Activated naive CD8-positive, alpha-beta T cell (primary cell): ENCODE measurements at regions not wholly inside any gene's neighbourhood (a gene's known extent, or its start where the extent isn't known, plus 50 kb on each side); places are given as distances from the start of the nearest gene placed in this dataset.
"Not testable (repeated sequence)": the region's sequence is repeated elsewhere in the genome, so short reads cannot be mapped to it uniquely, and the experiment has no call there.

Source experiments
- H3K27ac Mint-ChIP-seq: one replicate; pipeline ENCODE4 v1.8.0; 2021; ENCODE audit warnings: mixed read lengths
- H3K27me3 Mint-ChIP-seq: one replicate; pipeline ENCODE4 v1.8.0; 2021; ENCODE audit warnings: mixed read lengths
- H3K36me3 Mint-ChIP-seq: one replicate; pipeline ENCODE4 v1.8.0; 2021; ENCODE audit warnings: mixed read lengths
- H3K4me1 Mint-ChIP-seq: one replicate; pipeline ENCODE4 v1.8.0; 2021; ENCODE audit warnings: low read depth, mixed read lengths
- H3K4me3 Mint-ChIP-seq: one replicate; pipeline ENCODE4 v1.8.0; 2021; ENCODE audit warnings: mild to moderate bottlenecking, mixed read lengths
- H3K9me3 Mint-ChIP-seq: one replicate; pipeline ENCODE4 v1.8.0; 2021; ENCODE audit warnings: low read depth, mixed read lengths

DNA sequence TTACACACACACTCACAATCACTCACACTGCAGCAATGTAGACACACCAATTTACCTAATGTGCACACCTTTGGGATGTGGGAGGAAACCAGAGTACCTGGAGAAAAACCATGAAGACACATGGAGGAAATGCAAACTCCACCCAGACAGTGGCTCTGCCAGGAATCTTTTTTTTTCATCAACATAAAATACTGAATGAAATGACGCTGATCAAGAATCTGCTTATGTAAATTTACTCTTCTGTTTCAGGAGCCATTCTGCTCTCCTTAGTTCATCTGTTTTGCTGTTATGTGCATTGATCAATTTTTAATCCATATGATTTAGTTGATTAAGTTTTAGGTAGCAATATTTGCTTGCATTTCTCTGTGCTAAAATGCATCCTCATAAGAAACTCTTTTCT lies 414.2 kb upstream of the CCDC54 start:
- Mint-ChIP-seq H3K4me3 (no peak overlapping the region), H3K27ac (no peak overlapping the region), H3K27me3 (peaks cover 1% of the 10 kb centered on the region), H3K9me3 (peaks cover under 1% of the 10 kb centered on the region), H3K36me3 (no peaks in the 10 kb centered on the region), H3K4me1 (no peaks in the 10 kb centered on the region)

DNA sequence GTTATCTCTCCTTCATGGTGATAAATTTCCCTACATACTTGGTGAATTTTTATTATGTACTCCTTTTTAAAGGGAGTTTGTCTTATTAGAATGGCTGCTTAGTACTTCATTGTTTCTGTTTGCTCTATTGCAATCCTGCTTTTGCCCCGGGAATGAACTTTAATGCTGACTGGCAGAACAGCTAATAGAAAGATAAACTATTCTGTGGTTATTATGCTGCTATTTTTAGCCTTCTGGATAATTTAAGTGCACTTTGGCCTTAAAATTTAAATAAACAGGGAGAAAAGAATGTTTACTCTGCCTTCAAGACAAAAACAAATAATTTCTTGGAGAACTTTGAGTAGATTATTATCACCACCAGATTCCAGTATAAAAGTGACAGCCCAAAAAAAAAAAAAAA lies 413.8 kb upstream of the CCDC54 start:
- Mint-ChIP-seq H3K4me3 (no peak overlapping the region), H3K36me3 (no peaks in the 10 kb centered on the region), H3K9me3 (no peaks in the 10 kb centered on the region), H3K4me1 (no peaks in the 10 kb centered on the region), H3K27me3 (peaks cover 1% of the 10 kb centered on the region), H3K27ac (no peak overlapping the region)

DNA sequence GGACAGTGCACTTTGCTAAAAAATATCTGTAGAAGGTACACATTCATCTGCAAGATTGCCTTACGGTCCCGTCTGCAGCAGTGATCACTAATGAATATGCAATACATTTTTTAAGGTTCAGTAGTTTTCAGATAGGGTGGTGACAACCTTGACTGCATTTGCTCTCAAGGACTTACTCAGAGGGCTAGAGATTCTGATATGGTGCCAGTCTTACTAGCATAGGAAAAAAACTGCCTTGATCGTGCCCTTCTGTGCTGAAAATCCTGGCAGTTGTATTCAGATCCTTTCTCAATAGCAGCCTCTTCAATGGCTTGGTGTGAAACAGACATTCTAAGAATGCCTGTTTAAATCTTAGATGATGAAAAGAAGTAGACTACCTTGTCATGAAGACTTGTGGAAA lies 411.9 kb upstream of the CCDC54 start:
- no peak overlapping the region for H3K27ac Mint-ChIP-seq
- H3K4me3 Mint-ChIP-seq = no peak overlapping the region
- H3K9me3 Mint-ChIP-seq = no peaks in the 10 kb centered on the region
- H3K36me3 Mint-ChIP-seq = no peaks in the 10 kb centered on the region
- H3K27me3 Mint-ChIP-seq = peaks cover 1% of the 10 kb centered on the region
- no peaks in the 10 kb centered on the region for H3K4me1 Mint-ChIP-seq

DNA sequence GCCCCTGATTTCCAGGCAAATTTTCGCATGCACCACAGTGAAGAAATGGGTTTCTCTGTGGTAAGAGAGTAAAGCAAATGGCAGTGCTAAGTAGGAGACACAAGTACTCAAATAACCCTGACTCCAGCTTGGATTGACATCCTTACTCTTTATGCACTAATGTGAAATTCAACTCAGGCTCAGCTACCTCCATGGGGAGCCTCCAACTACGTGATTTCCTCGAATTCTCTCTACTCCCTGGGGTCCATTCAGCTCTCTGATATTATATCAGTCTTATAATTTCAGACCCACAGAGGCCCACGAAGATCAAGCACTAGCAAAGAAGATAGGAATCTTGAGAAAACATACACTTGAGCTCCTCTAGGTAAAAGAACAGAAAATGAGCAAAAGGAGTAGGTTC lies 407.6 kb upstream of the CCDC54 start:
- no peaks in the 10 kb centered on the region for H3K9me3 Mint-ChIP-seq
- no peak overlapping the region for H3K27ac Mint-ChIP-seq
- no peaks in the 10 kb centered on the region for H3K4me1 Mint-ChIP-seq
- no peak overlapping the region for H3K4me3 Mint-ChIP-seq
- H3K36me3 Mint-ChIP-seq = no peaks in the 10 kb centered on the region
- H3K27me3 Mint-ChIP-seq = peaks cover 2% of the 10 kb centered on the region

DNA sequence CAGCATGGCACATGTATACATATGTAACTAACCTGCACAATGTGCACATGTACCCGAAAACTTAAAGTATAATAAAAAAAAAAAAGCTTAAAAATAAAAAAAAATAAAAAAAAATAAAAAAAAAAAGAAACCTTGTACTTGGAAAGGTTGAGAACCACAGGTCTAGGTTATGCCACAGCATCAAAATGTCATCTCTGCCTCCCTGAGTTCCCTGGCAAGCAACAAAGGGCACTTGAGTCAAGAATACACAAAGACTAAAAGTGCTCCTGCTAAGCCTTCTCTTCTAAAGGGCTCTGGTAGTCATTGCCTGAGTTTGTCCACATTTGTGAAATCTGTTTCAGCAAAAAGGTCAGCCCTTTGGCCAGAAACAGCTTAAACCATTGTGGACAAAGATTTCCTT lies 395.8 kb upstream of the CCDC54 start:
- H3K27ac Mint-ChIP-seq = no peak overlapping the region
- no peaks in the 10 kb centered on the region for H3K4me1 Mint-ChIP-seq
- H3K36me3 Mint-ChIP-seq = no peaks in the 10 kb centered on the region
- no peak overlapping the region for H3K4me3 Mint-ChIP-seq
- no peaks in the 10 kb centered on the region for H3K9me3 Mint-ChIP-seq
- no peaks in the 10 kb centered on the region for H3K27me3 Mint-ChIP-seq

DNA sequence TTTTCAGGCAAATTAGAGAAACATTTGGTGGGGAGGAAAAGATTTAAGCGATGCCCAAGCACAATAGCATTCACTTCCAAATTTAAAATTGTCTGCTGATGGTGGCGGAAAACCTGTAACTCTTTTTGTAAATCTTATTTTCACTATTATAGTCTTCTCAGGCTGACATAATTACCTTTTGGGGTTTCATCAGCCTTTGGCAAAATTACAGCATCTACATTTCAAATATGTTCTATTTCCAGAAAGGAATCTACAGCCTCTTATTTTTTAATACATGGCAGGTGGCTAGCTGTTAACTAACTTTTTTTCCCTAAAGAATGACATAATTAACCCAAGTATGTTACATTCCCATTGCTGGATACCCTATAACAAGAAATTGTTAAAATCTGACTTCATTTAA lies 391.5 kb upstream of the CCDC54 start:
- no peaks in the 10 kb centered on the region for H3K4me1 Mint-ChIP-seq

DNA sequence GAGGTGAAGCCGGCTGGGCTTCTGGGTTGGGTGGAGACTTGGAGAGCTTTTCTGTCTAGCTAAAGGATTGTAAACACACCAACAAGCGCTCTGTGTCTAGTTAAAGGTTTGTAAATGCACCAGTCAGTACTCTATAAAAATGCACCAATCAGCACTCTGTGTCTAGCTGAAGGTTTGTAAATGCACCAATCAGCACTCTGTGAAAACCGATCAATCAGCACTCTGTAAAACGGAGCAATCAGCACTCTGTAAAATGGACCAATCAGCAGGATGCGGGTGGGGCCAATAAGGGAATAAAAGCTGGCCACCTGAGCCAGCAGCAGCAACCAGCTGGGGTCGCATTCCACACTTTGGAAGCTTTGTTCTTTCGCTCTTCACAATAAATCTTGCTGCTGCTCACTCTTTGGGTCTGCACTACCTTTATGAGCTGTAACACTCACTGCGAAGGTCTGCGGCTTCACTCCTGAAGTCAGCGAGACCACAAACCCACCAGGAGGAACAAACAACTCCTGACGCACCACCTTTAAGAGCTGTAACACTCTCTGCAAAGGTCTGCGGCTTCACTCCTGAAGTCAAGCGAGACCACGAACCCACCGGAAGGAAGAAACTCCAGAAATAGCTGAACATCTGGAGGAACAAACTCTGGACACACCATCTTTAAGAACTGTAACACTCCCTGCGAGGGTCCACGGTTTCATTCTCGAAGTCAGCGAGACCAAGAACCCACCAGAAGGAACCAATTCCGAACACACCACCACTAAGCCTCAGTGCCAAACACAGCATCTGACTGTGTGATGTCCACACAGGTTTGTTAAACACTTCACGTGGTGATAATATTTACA lies 378.2 kb upstream of the CCDC54 start:
- not testable (repeated sequence) for H3K9me3 Mint-ChIP-seq, H3K27me3 Mint-ChIP-seq, H3K27ac Mint-ChIP-seq, H3K36me3 Mint-ChIP-seq
- H3K4me1 Mint-ChIP-seq = peaks cover 13% of the 10 kb centered on the region
- peak overlapping the region; percentile 45 for H3K4me3 Mint-ChIP-seq

More for the DNA sequence above, 391.5 kb upstream of the CCDC54 start:
- Mint-ChIP-seq H3K4me3 (no peak overlapping the region), H3K27ac (no peak overlapping the region), H3K36me3 (no peaks in the 10 kb centered on the region), H3K27me3 (peaks cover 9% of the 10 kb centered on the region), H3K9me3 (peaks cover 8% of the 10 kb centered on the region)

DNA sequence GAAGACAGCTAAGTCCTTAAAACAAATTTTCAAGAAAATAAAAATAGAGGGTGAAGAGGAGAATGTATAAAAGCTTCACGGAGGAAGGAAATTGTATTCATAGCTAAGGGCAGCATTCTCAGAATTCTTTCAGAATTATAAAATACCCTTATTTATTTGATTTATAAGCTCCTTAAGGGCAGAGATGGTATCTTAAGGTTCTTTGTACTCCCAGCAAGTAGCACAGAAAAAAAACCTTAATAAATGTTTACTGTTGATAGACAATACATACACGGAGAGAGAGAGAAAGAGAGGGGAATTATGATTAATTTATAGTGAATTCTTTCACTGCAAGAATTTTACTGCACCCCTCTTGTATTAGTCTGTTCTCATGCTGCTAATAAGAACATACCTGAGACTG lies 375.6 kb upstream of the CCDC54 start:
- H3K4me3 Mint-ChIP-seq = no peak overlapping the region
- H3K27ac Mint-ChIP-seq = no peak overlapping the region
- peaks cover 4% of the 10 kb centered on the region for H3K9me3 Mint-ChIP-seq
- H3K27me3 Mint-ChIP-seq = no peaks in the 10 kb centered on the region
- peaks cover 13% of the 10 kb centered on the region for H3K4me1 Mint-ChIP-seq
- no peaks in the 10 kb centered on the region for H3K36me3 Mint-ChIP-seq

DNA sequence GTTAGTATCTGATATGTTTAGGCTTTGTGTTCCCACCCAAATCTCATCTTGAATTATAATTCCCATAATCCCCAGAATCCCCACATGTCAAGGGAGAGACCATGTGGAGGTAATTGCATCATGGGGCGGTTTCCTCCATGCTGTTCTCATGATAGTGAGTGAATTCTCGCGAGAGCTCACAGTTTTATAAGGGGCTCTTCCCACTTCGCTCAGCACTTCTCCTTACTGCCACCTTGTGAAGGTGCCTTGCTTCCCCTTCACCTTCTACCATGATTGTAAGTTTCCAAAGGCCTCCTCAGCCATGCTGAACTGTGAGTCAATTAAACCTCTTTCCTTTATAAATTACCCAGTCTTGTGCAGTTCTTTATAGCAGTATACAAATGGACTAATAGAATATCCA lies 371.9 kb upstream of the CCDC54 start:
- not testable (repeated sequence) for H3K27ac Mint-ChIP-seq, H3K4me1 Mint-ChIP-seq, H3K9me3 Mint-ChIP-seq, H3K4me3 Mint-ChIP-seq, H3K27me3 Mint-ChIP-seq, H3K36me3 Mint-ChIP-seq

DNA sequence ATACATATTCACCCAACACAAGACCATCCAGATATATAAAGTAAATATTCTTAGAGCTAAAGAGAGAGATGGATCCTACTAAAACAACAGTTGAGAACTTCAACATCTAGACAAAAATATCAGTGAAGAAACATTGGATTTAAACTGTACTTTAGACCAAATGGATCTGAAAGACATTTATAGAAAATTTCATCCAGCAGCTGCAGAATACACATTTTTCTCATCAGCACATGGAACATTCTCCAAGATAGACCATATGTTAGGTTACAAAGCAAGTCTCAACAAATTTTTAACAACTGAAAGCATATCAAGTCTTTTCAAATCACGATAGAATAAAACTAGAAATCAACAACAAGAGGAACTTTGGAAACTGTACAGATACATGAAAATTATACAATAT lies 369.0 kb upstream of the CCDC54 start:
- Mint-ChIP-seq H3K4me3 (no peak overlapping the region), H3K36me3 (no peaks in the 10 kb centered on the region), H3K4me1 (no peaks in the 10 kb centered on the region), H3K27ac (no peak overlapping the region), H3K9me3 (no peaks in the 10 kb centered on the region), H3K27me3 (no peaks in the 10 kb centered on the region)

DNA sequence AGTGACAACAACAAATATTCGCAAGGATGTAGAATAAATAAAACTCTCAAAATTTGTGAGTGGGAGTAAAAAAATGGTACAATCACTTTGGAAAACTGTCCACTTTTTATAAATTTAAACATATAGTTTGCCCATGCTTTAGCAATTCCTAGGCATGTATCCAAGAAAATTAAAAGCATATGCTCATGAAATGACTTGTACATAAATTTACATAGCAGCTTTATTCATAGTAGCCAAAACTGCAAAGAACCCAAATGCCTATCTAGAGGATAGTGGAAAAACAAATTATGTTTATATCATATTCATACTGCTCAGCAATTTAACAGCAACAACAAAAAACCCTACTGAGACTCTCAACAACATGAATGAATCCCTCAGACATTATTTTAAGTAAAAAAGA lies 363.6 kb upstream of the CCDC54 start:
- Mint-ChIP-seq H3K27ac (no peak overlapping the region), H3K9me3 (peaks cover 5% of the 10 kb centered on the region), H3K36me3 (no peaks in the 10 kb centered on the region)

DNA sequence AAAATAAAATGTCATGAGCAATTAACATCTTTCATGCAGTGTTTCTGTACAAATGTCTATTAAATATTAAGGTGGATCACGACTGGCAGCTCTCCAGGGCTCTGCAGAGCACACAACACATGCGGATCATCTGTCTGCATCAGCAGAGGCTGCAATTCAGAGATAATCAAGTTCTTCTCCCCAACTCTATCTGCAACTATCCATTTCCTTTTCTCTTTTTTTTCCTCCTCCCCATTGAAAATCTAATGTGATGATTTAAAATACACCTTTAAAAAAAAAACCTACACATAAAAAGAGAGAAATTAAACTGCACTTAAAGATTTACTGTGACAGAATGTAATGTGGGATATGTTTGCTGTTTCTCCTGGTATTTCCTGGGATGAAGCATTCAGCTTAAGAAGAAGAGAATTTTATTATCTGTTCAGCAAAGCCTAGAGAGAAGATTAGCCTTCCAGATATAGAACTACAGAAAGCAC lies 352.6 kb upstream of the CCDC54 start:
- Mint-ChIP-seq H3K4me3 (no peak overlapping the region), H3K36me3 (no peaks in the 10 kb centered on the region), H3K4me1 (no peaks in the 10 kb centered on the region), H3K9me3 (no peaks in the 10 kb centered on the region), H3K27ac (no peak overlapping the region), H3K27me3 (no peaks in the 10 kb centered on the region)

More for the DNA sequence above, 363.6 kb upstream of the CCDC54 start:
- Mint-ChIP-seq H3K4me3 (no peak overlapping the region), H3K4me1 (no peaks in the 10 kb centered on the region), H3K27me3 (no peaks in the 10 kb centered on the region)

DNA sequence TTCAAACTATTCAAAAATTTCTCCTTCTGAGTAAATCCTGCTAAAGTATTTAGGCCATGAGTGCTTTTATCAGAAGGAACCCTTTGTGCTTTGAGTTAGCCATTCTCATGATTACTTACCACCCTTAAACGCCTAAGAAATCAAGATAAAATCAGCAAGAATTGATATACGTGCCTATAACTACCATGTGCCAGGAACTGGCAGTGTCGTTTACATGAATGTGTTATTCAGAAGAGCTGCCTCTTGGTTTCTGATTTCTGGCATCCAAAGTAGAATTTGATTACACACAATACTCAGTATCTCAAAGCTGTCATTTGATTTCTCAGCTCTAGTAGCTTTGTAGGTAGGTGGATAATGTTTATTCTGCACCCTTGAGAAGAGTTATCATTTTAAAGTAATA lies 351.3 kb upstream of the CCDC54 start:
- Mint-ChIP-seq H3K4me3 (no peak overlapping the region), H3K27ac (no peak overlapping the region), H3K9me3 (no peaks in the 10 kb centered on the region), H3K4me1 (no peaks in the 10 kb centered on the region), H3K27me3 (peaks cover 3% of the 10 kb centered on the region), H3K36me3 (no peaks in the 10 kb centered on the region)

DNA sequence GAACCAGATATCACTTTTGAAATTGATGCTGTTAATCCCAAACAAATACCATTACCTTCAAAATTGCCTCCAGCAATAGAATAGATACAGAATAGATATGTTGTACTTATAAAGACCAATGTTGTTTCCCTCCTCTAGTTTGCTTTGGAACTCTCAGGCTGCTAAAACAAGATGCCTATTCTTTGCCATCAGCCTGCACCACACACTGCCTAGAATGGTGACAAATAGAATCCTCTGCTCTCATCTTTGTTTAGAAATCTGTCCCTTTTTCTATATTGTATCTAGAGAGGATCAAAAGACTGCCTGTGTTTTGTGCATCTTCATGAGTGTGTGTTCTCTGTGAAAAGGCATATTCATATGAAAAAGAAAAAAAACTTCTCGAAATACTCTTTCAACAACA lies 349.2 kb upstream of the CCDC54 start:
- Mint-ChIP-seq H3K9me3 (no peaks in the 10 kb centered on the region), H3K36me3 (no peaks in the 10 kb centered on the region), H3K27ac (no peak overlapping the region), H3K4me1 (no peaks in the 10 kb centered on the region), H3K4me3 (no peak overlapping the region), H3K27me3 (peaks cover 3% of the 10 kb centered on the region)

DNA sequence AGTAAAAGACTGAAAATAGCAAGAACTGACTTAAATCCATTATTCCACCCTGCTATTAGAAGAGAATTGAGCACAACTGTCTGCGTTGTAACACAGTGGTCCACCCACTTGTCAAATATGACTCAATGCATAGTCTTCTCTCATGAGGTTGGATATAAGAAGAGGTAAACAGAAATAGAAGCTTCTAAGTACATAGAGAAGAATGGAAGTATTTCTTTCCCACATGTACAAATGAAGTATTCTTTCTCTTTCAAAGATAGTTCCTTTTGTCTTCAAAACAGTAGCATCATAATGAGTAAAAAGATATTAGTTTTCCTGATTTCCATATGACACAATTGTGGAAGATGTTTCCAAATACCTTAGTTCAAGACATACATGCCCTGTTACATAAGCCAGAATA lies 348.6 kb upstream of the CCDC54 start:
- Mint-ChIP-seq H3K36me3 (no peaks in the 10 kb centered on the region), H3K4me1 (no peaks in the 10 kb centered on the region), H3K9me3 (no peaks in the 10 kb centered on the region), H3K27ac (no peak overlapping the region), H3K27me3 (peaks cover 3% of the 10 kb centered on the region), H3K4me3 (no peak overlapping the region)

DNA sequence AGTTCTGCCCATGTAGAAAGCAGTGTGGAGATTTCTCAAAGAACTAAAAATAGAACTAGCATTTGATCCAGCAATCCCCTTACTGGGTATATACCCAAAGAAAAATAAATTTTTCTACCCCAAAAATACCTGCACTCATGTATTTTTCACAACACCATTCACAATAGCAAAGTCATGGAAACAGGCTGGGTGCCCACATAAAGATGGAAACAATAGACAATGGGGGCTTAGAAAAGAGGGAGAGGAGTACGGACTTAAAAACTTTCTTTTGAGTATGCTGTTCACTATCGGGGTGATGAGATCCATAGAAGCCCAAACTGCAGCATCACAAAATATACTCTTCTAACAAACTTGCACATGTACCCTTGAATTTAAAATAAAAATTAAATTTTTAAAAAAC lies 345.1 kb upstream of the CCDC54 start:
- no peaks in the 10 kb centered on the region for H3K36me3 Mint-ChIP-seq
- H3K9me3 Mint-ChIP-seq = peaks cover 3% of the 10 kb centered on the region
- H3K27me3 Mint-ChIP-seq = peaks cover 3% of the 10 kb centered on the region
- H3K4me1 Mint-ChIP-seq = no peaks in the 10 kb centered on the region
- no peak overlapping the region for H3K27ac Mint-ChIP-seq
- no peak overlapping the region for H3K4me3 Mint-ChIP-seq
